GM12878 (cell line): ENCODE measurements at regions not wholly inside any gene's neighbourhood (a gene's known extent, or its start where the extent isn't known, plus 50 kb on each side); places are given as distances from the start of the nearest gene placed in this dataset.

Source experiments
- ATAC-seq: fragments of 200-7000 bp; cut with Tn5 transposase; 3 replicates; pipeline ENCODE4 v1.9.1; 2020; ENCODE audit warnings: mild to moderate bottlenecking, moderate library complexity
- BruUV-seq: library from RNA; stranded (reverse); fragments of 400-500 nt; replicated peaks from 2 replicates; lab custom pipeline; 2021; lab: Mats Ljungman, UMichigan
- CTCF ChIA-PET: fragments of 300-600 bp; sonication (Branson Sonifier 250); formaldehyde crosslinking; extraction: SDS; loops from one replicate; lab custom pipeline; 2021; ENCODE audit warnings: inconsistent platforms; lab: Yijun Ruan, JAX
- POLR2A ChIA-PET: fragments of 350-600 bp; formaldehyde crosslinking; extraction: SDS; loops from one replicate; lab custom pipeline; 2021; ENCODE audit warnings: inconsistent platforms; lab: Charles Lee
- RAD21 ChIA-PET: fragments of 300-600 bp; sonication (Branson Sonifier 250); formaldehyde crosslinking; loops from one replicate; lab custom pipeline; 2023; ENCODE audit warnings: antibody characterized with exemption; ENCODE audit not compliant: unreplicated experiment; lab: Charles Lee
- SMC1A ChIA-PET: fragments of 300-600 bp; sonication (Branson Sonifier 250); formaldehyde crosslinking; loops from one replicate; lab custom pipeline; 2023; ENCODE audit not compliant: unreplicated experiment, uncharacterized antibody; lab: Charles Lee
- DNase-seq: peaks from one replicate; pipeline ENCODE4 v3.0.0-alpha.2; 2011; ENCODE audit warnings: low read depth, low spot score
- FAIRE-seq: peaks from 3 replicates; lab custom pipeline; 2011; peaks lifted over from hg19 to GRCh38; lab: Jason Lieb, UNC
- H2AFZ ChIP-seq: 2 replicates; pipeline ENCODE4 v1.6.0; 2011; ENCODE audit warnings: low read depth, low read length, control low read depth; ENCODE audit not compliant: control insufficient read depth
- H3K27ac ChIP-seq: 2 replicates; pipeline ENCODE4 v1.5.1; 2011; ENCODE audit warnings: control low read depth; ENCODE audit not compliant: control insufficient read depth, insufficient read depth
- H3K27me3 ChIP-seq, 2 experiments: replicated peaks in 1 of 2; 2 replicates each; pipeline versions ENCODE4 v1.6.0 to v1.6.1; 2011; ENCODE audit warnings: low read length in 1 of 2; ENCODE audit not compliant: control insufficient read depth in 2 of 2, insufficient read depth in 2 of 2
- H3K36me3 ChIP-seq, 2 experiments: 2 replicates each; pipeline ENCODE4 v1.5.1; 2011; ENCODE audit warnings: low read length in 1 of 2; ENCODE audit not compliant: control insufficient read depth in 2 of 2, insufficient read depth in 2 of 2
- H3K4me1 ChIP-seq: 2 replicates; pipeline ENCODE4 v1.6.1; 2011; ENCODE audit warnings: mild to moderate bottlenecking, low read length, moderate library complexity, mixed read lengths; ENCODE audit not compliant: control insufficient read depth, insufficient read depth
- H3K4me2 ChIP-seq: 2 replicates; pipeline ENCODE4 v1.6.0; 2011; ENCODE audit warnings: control low read depth; ENCODE audit not compliant: control insufficient read depth, insufficient read depth
- H3K4me3 ChIP-seq: fragments of 200-600 bp; sonication (generic); 2 replicates; pipeline ENCODE4 v1.5.1; 2016
- H3K79me2 ChIP-seq: 2 replicates; pipeline ENCODE4 v1.6.0; 2011; ENCODE audit warnings: low read length; ENCODE audit not compliant: control insufficient read depth, insufficient read depth
- H3K9ac ChIP-seq: 2 replicates; pipeline ENCODE4 v1.8.0; 2011; ENCODE audit warnings: low read length, control low read depth, mixed read lengths; ENCODE audit not compliant: control insufficient read depth, insufficient read depth
- H3K9me3 ChIP-seq: replicated peaks from 3 replicates; pipeline ENCODE4 v1.5.1; 2011; ENCODE audit warnings: mild to moderate bottlenecking, low read length; ENCODE audit not compliant: control insufficient read depth, insufficient read depth
- H4K20me1 ChIP-seq: 2 replicates; pipeline ENCODE4 v1.6.0; 2011; ENCODE audit not compliant: control insufficient read depth, insufficient read depth
- GABPA ChIP-seq: IDR thresholded peaks from 2 replicates; pipeline ENCODE4 v1.6.1; 2014; ENCODE audit warnings: antibody characterized with exemption, low read depth, mild to moderate bottlenecking, inconsistent platforms
- NBN ChIP-seq: fragments of 450-650 bp; IDR thresholded peaks from 2 replicates; pipeline ENCODE4 v1.6.1; 2016
- NFYA ChIP-seq: IDR thresholded peaks from 2 replicates; pipeline ENCODE4 v1.6.1; 2011; ENCODE audit warnings: low read depth, mild to moderate bottlenecking, low read length, improper control_type of control experiment, borderline replicate concordance
- PAX5 ChIP-seq: IDR thresholded peaks from 2 replicates; pipeline ENCODE4 v1.6.1; 2011; ENCODE audit warnings: low read depth, low read length, borderline replicate concordance
- SMAD1 ChIP-seq: fragments of 450-650 bp; IDR thresholded peaks from 2 replicates; pipeline ENCODE4 v1.6.1; 2018; ENCODE audit warnings: mild to moderate bottlenecking, low read depth; ENCODE audit not compliant: partially characterized antibody
- ZBED1 ChIP-seq: IDR thresholded peaks from 2 replicates; pipeline ENCODE4 v1.6.1; 2016; ENCODE audit warnings: borderline replicate concordance
- ZNF24 ChIP-seq: fragments of 450-650 bp; IDR thresholded peaks from 2 replicates; pipeline ENCODE4 v1.6.1; 2017; ENCODE audit warnings: antibody characterized with exemption, mild to moderate bottlenecking
- ZNF384 ChIP-seq: IDR thresholded peaks from 2 replicates; pipeline ENCODE4 v1.6.1; 2012; ENCODE audit warnings: low read depth, mild to moderate bottlenecking, low read length, improper control_type of control experiment, borderline replicate concordance
- ZNF622 ChIP-seq: fragments of 450-650 bp; IDR thresholded peaks from 2 replicates; pipeline ENCODE4 v1.6.1; 2017; ENCODE audit warnings: mild to moderate bottlenecking, inconsistent platforms
- ZZZ3 ChIP-seq: IDR thresholded peaks from 2 replicates; pipeline ENCODE4 v1.6.1; 2011; ENCODE audit warnings: low read depth; ENCODE audit not compliant: control insufficient read depth, insufficient read length
- WGBS: methylation state at CpG from one replicate; pipeline ENCODE4 v1.1.6; 2016; ENCODE audit warnings: low lambda C conversion rate; ENCODE audit not compliant: insufficient replicate concordance, insufficient coverage; ENCODE audit errors: missing lambda C conversion rate; 5-methylcytosine and 5-hydroxymethylcytosine counted together
- in situ Hi-C: fragments of 300-500 bp; cut with MboI; formaldehyde crosslinking; loops from 9 replicates; pipeline ENCODE4 v1.14.3; 2018; ENCODE audit warnings: mixed read lengths
- intact Hi-C: fragments of 100-400 bp; cut with micrococcal nuclease; formaldehyde crosslinking; loops from one replicate; pipeline ENCODE4 v1.14.2; 2022; ENCODE audit not compliant: unreplicated experiment
- TF ChIP-seq, protein P1 (sequence below): fragments of 150-350 bp; IDR thresholded peaks from 2 replicates; pipeline ENCODE4 v1.6.1; 2014; ENCODE audit warnings: mild to moderate bottlenecking, low read depth, low read length
- TF ChIP-seq, protein P2 (sequence below): fragments of 150-350 bp; IDR thresholded peaks from 2 replicates; pipeline ENCODE4 v1.6.1; 2016; ENCODE audit warnings: low read depth, low read length
- TF ChIP-seq, protein P3 (sequence below): IDR thresholded peaks from 2 replicates; pipeline ENCODE4 v1.6.1; 2011; ENCODE audit warnings: low read depth, mild to moderate bottlenecking, low read length, moderate library complexity, borderline replicate concordance; ENCODE audit errors: extremely low read depth
- TF ChIP-seq, protein P4 (sequence below), 3 experiments: IDR thresholded peaks in 2 of 3; conservative IDR thresholded peaks in 1 of 3; 2 replicates each; pipeline ENCODE4 v1.5.1; 2011; ENCODE audit warnings: low read depth in 3 of 3, low read length in 3 of 3, mild to moderate bottlenecking in 3 of 3, control low read depth in 2 of 3, moderate library complexity in 2 of 3, inconsistent platforms in 1 of 3, mixed read lengths in 1 of 3; ENCODE audit not compliant: control insufficient read depth in 2 of 3, insufficient read depth in 1 of 3; ENCODE audit errors: extremely low read depth in 1 of 3
- TF ChIP-seq, protein P5 (sequence below): fragments of 450-650 bp; IDR thresholded peaks from 2 replicates; pipeline ENCODE4 v1.6.1; 2016; ENCODE audit warnings: mild to moderate bottlenecking

DNA sequence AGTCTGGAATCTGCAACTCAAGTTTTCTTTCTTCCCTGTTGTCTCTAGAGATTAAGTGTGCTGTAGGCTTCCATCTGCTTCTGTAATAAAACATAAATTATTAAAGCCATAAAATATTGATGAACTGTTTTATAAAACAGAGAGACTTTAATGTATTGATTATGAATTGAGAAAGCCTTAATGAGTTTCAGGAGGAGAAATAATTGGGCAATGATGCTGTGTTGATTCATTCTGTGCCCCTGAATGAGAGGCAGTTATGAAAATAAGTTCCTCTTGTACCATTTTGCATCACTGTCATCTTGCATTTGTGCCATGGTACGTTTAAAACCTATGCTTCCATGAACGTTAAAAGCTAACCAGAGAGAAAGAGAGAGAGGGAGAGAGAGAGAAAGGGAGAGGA lies 194.1 kb upstream of the LARGE1 start:
- no peak for FAIRE-seq
- DNase-seq = no peak
- no peak overlapping the region for H3K9ac ChIP-seq
- no peaks in the 10 kb centered on the region for H3K4me1 ChIP-seq
- in situ Hi-C loops (no loop called here), intact Hi-C loops (loop anchor here (5.0 to 10.0 kb wide), 2 partner anchors 812 to 1040 kb away; no protein-coding TSS in a partner anchor)
- CTCF ChIA-PET = interaction anchor here (1.0 to 1.3 kb wide), 2 partner anchors 31 to 191 kb away, joined by 3 to 4 read pairs; no protein-coding TSS in a partner anchor
- H2AFZ ChIP-seq = no peak overlapping the region
- H3K4me3 ChIP-seq = no peak overlapping the region
- no peak for ATAC-seq
- H3K27me3 ChIP-seq = no peaks in the 10 kb centered on the region
- H3K27ac ChIP-seq = no peak overlapping the region
- SMC1A ChIA-PET = interaction anchor here (0.9 kb wide), 1 partner anchor 192 kb away, joined by 3 read pairs; no protein-coding TSS in a partner anchor
- H4K20me1 ChIP-seq = no peaks in the 10 kb centered on the region
- H3K9me3 ChIP-seq = no peaks in the 10 kb centered on the region
- H3K36me3 ChIP-seq = no peaks in the 10 kb centered on the region
- 0% methylated on average over 2 of the region's 2 CpGs for WGBS
- H3K4me2 ChIP-seq = no peak overlapping the region
- POLR2A ChIA-PET = no interaction called here
- H3K79me2 ChIP-seq = no peaks in the 10 kb centered on the region
- no peak for TF ChIP-seq GABPA
- TF ChIP-seq, protein P1, sequence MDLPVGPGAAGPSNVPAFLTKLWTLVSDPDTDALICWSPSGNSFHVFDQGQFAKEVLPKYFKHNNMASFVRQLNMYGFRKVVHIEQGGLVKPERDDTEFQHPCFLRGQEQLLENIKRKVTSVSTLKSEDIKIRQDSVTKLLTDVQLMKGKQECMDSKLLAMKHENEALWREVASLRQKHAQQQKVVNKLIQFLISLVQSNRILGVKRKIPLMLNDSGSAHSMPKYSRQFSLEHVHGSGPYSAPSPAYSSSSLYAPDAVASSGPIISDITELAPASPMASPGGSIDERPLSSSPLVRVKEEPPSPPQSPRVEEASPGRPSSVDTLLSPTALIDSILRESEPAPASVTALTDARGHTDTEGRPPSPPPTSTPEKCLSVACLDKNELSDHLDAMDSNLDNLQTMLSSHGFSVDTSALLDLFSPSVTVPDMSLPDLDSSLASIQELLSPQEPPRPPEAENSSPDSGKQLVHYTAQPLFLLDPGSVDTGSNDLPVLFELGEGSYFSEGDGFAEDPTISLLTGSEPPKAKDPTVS = no peak
- TF ChIP-seq PAX5 = no peak
- TF ChIP-seq, protein P2, sequence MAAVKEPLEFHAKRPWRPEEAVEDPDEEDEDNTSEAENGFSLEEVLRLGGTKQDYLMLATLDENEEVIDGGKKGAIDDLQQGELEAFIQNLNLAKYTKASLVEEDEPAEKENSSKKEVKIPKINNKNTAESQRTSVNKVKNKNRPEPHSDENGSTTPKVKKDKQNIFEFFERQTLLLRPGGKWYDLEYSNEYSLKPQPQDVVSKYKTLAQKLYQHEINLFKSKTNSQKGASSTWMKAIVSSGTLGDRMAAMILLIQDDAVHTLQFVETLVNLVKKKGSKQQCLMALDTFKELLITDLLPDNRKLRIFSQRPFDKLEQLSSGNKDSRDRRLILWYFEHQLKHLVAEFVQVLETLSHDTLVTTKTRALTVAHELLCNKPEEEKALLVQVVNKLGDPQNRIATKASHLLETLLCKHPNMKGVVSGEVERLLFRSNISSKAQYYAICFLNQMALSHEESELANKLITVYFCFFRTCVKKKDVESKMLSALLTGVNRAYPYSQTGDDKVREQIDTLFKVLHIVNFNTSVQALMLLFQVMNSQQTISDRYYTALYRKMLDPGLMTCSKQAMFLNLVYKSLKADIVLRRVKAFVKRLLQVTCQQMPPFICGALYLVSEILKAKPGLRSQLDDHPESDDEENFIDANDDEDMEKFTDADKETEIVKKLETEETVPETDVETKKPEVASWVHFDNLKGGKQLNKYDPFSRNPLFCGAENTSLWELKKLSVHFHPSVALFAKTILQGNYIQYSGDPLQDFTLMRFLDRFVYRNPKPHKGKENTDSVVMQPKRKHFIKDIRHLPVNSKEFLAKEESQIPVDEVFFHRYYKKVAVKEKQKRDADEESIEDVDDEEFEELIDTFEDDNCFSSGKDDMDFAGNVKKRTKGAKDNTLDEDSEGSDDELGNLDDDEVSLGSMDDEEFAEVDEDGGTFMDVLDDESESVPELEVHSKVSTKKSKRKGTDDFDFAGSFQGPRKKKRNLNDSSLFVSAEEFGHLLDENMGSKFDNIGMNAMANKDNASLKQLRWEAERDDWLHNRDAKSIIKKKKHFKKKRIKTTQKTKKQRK = no peak
- no peak for TF ChIP-seq SMAD1
- TF ChIP-seq ZNF622 = no peak
- TF ChIP-seq ZBED1 = no peak
- TF ChIP-seq, protein P3, sequence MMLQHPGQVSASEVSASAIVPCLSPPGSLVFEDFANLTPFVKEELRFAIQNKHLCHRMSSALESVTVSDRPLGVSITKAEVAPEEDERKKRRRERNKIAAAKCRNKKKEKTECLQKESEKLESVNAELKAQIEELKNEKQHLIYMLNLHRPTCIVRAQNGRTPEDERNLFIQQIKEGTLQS = no peak
- TF ChIP-seq ZZZ3 = no peak
- TF ChIP-seq NBN = no peak
- TF ChIP-seq ZNF24 = no peak
- no peak for TF ChIP-seq ZNF384
- TF ChIP-seq, protein P4, sequence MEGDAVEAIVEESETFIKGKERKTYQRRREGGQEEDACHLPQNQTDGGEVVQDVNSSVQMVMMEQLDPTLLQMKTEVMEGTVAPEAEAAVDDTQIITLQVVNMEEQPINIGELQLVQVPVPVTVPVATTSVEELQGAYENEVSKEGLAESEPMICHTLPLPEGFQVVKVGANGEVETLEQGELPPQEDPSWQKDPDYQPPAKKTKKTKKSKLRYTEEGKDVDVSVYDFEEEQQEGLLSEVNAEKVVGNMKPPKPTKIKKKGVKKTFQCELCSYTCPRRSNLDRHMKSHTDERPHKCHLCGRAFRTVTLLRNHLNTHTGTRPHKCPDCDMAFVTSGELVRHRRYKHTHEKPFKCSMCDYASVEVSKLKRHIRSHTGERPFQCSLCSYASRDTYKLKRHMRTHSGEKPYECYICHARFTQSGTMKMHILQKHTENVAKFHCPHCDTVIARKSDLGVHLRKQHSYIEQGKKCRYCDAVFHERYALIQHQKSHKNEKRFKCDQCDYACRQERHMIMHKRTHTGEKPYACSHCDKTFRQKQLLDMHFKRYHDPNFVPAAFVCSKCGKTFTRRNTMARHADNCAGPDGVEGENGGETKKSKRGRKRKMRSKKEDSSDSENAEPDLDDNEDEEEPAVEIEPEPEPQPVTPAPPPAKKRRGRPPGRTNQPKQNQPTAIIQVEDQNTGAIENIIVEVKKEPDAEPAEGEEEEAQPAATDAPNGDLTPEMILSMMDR (IDR thresholded peaks at IDR 0.05 in 2 of 3, conservative IDR thresholded peaks at IDR 0.05 in 1 of 3; ENCODE audit: control insufficient read depth in 2 of 3, extremely low read depth in 1 of 3, insufficient read depth in 1 of 3, low read depth in 3 of 3, low read length in 3 of 3) = no peak
- no peak for TF ChIP-seq NFYA
- TF ChIP-seq, protein P5, sequence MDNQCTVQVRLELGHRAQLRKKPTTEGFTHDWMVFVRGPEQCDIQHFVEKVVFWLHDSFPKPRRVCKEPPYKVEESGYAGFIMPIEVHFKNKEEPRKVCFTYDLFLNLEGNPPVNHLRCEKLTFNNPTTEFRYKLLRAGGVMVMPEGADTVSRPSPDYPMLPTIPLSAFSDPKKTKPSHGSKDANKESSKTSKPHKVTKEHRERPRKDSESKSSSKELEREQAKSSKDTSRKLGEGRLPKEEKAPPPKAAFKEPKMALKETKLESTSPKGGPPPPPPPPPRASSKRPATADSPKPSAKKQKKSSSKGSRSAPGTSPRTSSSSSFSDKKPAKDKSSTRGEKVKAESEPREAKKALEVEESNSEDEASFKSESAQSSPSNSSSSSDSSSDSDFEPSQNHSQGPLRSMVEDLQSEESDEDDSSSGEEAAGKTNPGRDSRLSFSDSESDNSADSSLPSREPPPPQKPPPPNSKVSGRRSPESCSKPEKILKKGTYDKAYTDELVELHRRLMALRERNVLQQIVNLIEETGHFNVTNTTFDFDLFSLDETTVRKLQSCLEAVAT = no peak
- BruUV-seq = no TSS peak
- RAD21 ChIA-PET = no interaction called here
